CD8-positive, alpha-beta memory T cell (primary cell): ENCODE measurements at regions not wholly inside any gene's neighbourhood (a gene's known extent, or its start where the extent isn't known, plus 50 kb on each side); places are given as distances from the start of the nearest gene placed in this dataset.

Source experiments
- CTCF ChIA-PET: fragments of 350-600 bp; sonication (Branson Sonifier 250); formaldehyde crosslinking; loops from one replicate; lab custom pipeline; 2021; ENCODE audit warnings: antibody characterized with exemption; lab: Charles Lee
- POLR2A ChIA-PET: fragments of 350-600 bp; sonication (Branson Sonifier 250); formaldehyde crosslinking; loops from one replicate; lab custom pipeline; 2021; ENCODE audit warnings: antibody characterized with exemption; lab: Charles Lee
- DNase-seq, 5 donors: peaks; one replicate each; pipeline versions ENCODE4 v3.0.0 to v3.0.0-alpha.2; 2020 to 2022; ENCODE audit warnings: mixed read lengths in 1 of 5
- H3K27ac ChIP-seq: one replicate; pipeline ENCODE4 v1.7.0; 2013; ENCODE audit warnings: low read depth, mild to moderate bottlenecking, low read length, moderate library complexity
- H3K27me3 ChIP-seq: 2 replicates; pipeline ENCODE4 v1.7.0; 2013; ENCODE audit warnings: low read length, mild to moderate bottlenecking; ENCODE audit not compliant: insufficient read depth, poor library complexity, severe bottlenecking
- H3K36me3 ChIP-seq: 2 replicates; pipeline ENCODE4 v1.7.0; 2013; ENCODE audit warnings: mild to moderate bottlenecking, low read length, moderate library complexity; ENCODE audit not compliant: insufficient read depth
- H3K4me1 ChIP-seq: 2 replicates; pipeline ENCODE4 v1.7.0; 2013; ENCODE audit warnings: mild to moderate bottlenecking, low read length, moderate library complexity; ENCODE audit not compliant: insufficient read depth
- H3K4me3 ChIP-seq: 2 replicates; pipeline ENCODE4 v1.7.0; 2013; ENCODE audit warnings: mild to moderate bottlenecking, low read length
- H3K9me3 ChIP-seq: 2 replicates; pipeline ENCODE4 v1.7.0; 2013; ENCODE audit warnings: mild to moderate bottlenecking, low read length
- H3K27ac Mint-ChIP-seq, 8 donors: one replicate each; pipeline ENCODE4 v1.8.0; 2020 to 2021; ENCODE audit warnings: mixed read lengths in 8 of 8, mild to moderate bottlenecking in 6 of 8, inconsistent platforms in 3 of 8, moderate library complexity in 3 of 8
- H3K27me3 Mint-ChIP-seq, 2 donors: one replicate each; pipeline ENCODE4 v1.8.0; 2020 to 2021; ENCODE audit warnings: mixed read lengths in 2 of 2, mild to moderate bottlenecking in 1 of 2, moderate library complexity in 1 of 2
- H3K36me3 Mint-ChIP-seq, 3 donors: one replicate each; pipeline ENCODE4 v1.8.0; 2020 to 2021; ENCODE audit warnings: mixed read lengths in 3 of 3, inconsistent platforms in 1 of 3, mild to moderate bottlenecking in 1 of 3
- H3K4me1 Mint-ChIP-seq, 3 donors: one replicate each; pipeline ENCODE4 v1.8.0; 2020 to 2021; ENCODE audit warnings: mixed read lengths in 3 of 3, inconsistent platforms in 1 of 3, mild to moderate bottlenecking in 1 of 3
- H3K4me3 Mint-ChIP-seq, 7 donors: one replicate each; pipeline ENCODE4 v1.8.0; 2020 to 2021; ENCODE audit warnings: mixed read lengths in 7 of 7, mild to moderate bottlenecking in 6 of 7, moderate library complexity in 4 of 7, inconsistent platforms in 2 of 7
- H3K9me3 Mint-ChIP-seq, 5 donors: one replicate each; pipeline ENCODE4 v1.8.0; 2020 to 2022; ENCODE audit warnings: mixed read lengths in 5 of 5, mild to moderate bottlenecking in 3 of 5, moderate library complexity in 2 of 5, inconsistent platforms in 1 of 5

DNA sequence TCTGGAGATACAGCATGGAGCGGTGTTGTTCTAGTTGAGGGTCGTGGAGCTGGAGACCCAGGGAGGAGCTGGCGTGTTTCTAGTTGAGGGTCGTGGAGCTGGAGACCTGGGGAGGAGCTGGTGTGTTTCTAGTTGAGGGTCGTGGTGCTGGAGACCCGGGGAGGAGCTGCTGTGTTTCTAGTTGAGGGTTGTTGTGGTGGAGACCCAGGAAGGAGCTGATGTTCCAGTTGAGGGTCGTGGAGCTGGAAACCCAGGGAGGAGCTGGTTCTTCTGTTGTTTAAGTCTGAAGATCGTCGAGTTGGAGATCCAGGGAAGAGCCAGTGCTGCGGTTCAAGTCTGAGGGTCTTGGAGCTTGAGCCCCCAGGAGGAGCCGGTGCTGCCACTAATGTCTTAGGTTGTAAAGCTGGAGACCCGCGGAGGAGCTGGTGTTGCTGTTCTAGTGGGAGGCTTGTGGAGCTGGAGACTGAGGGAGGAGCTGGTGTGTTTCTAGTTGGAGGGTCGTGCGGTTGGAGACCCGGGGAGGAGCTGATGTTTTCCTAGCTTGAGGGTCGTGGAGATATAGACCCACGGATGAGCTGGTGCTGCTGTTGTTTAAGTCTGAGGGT, 155.3 kb downstream of the RTP5 start:
- H3K4me1 ChIP-seq: no peaks in the 10 kb centered on the region
- H3K36me3 Mint-ChIP-seq: peaks cover 10 to 25% (median 18%) of the 10 kb centered on the region in 3 donors
- H3K4me3 ChIP-seq: no peak overlapping the region
- no peaks in the 10 kb centered on the region for H3K9me3 ChIP-seq
- no peaks in the 10 kb centered on the region for H3K36me3 ChIP-seq
- ChIA-PET CTCF (interaction anchor here (0.9 kb wide), 1 partner anchor 74 kb away, joined by 4 read pairs; no protein-coding TSS in a partner anchor), POLR2A (no interaction called here)
- peaks cover 32 to 59% of the 10 kb centered on the region in 2 donors for H3K27me3 Mint-ChIP-seq
- DNase-seq: no peak
- H3K9me3 Mint-ChIP-seq: peaks cover 0 to 1% (median 0%) of the 10 kb centered on the region in 5 donors
- no peak overlapping the region for H3K27ac ChIP-seq
- no peaks in the 10 kb centered on the region for H3K27me3 ChIP-seq
- H3K4me1 Mint-ChIP-seq: peaks cover 20 to 22% (median 20%) of the 10 kb centered on the region in 3 donors
- peak overlapping the region in 1 of 8 donors; percentile 72 for H3K27ac Mint-ChIP-seq
- peak overlapping the region in 2 of 7 donors; percentile 6 to 21 for H3K4me3 Mint-ChIP-seq

DNA sequence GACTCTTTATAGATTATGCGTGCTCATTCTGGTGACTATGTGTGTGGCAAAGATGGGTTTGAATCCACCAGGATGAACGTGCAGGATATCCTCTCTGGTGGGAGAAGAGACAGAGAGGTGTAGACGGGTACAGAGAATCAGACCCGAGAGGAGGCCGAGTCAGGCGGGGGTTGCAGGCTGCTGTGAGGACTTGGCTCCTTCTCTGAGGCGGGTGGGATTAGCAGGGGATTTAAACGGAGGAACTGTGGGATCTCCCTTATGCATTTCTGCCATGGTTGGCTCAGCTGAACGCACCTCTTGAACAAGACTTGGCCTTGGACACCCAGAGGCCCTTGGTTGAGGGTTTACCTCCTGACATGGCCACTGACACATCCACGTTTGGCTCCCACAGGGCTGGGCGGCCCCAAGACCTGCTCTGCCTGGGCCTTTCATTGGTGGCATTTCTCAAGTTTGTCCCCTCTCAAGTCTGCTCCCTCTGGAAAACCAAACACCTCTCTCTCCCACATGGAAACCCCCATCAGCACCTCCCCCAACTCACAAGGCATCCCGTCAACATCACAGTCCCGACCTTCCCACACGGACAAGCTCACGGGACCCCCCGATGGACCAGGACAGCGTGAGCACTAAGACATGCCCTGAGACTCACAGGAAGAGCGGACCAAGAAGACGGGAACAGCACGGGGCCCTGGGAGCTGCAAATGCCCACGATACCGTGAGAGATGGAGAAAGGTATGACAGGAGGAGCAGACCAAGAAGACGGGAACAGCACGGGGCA, 158.3 kb downstream of the RTP5 start:
- Mint-ChIP-seq H3K27me3 (peaks cover 19 to 48% of the 10 kb centered on the region in 2 donors), H3K27ac (peak overlapping the region in 1 of 8 donors; percentile 33), H3K4me1 (peaks cover 40 to 49% (median 48%) of the 10 kb centered on the region in 3 donors), H3K4me3 (peak overlapping the region in 1 of 7 donors; percentile 25), H3K36me3 (peaks cover 10 to 24% (median 20%) of the 10 kb centered on the region in 3 donors), H3K9me3 (peaks cover 0 to 1% (median 0%) of the 10 kb centered on the region in 5 donors)
- Histone ChIP-seq H3K4me1 (peaks cover 28% of the 10 kb centered on the region), H3K27ac (no peak overlapping the region), H3K36me3 (no peaks in the 10 kb centered on the region), H3K9me3 (no peaks in the 10 kb centered on the region), H3K27me3 (no peaks in the 10 kb centered on the region), H3K4me3 (no peak overlapping the region)
- DNase-seq: no peak
- POLR2A ChIA-PET: no interaction called here
- CTCF ChIA-PET: no interaction called here

DNA sequence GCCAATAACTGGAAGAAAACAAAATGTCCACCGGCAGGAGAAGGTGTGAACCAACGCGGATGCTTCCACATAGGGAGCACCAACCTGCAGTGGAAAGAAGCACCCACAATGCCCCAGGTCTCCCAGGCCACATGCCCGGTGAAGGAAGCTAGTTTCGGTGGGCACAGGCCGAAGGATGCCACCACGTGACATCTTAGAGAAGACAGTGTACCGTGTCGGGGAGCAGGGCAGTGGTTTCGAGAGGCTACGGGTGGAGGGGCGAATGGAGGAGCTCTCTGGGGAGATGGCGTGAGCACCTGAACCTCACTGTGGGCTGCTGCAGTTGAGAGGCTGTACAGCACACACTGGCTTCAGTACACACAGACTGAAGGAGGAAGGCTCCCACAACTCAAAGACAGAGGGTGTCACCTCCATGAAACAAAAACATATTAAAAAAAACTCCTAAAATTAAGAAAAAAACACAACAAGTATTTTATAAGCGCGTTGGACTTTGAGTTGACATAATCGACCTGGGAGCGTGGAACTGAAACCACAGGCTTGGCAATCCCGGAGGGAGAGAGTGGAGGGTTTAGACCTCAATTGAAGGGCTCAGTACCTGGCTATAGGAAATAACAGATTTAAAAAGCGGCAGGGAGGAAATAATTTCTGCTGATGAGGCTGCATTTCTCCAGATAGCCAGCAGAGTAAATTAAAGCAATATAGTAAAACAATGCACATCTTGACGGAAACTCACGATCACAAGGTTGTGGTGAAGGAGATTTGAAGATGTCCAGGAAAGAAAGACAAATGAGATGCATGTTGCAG, 160.1 kb downstream of the RTP5 start:
- Mint-ChIP-seq H3K9me3 (no peaks in the 10 kb centered on the region), H3K4me3 (peak overlapping the region in 5 of 7 donors; percentile 20 to 92 (median 72)), H3K27me3 (peaks cover 14 to 47% of the 10 kb centered on the region in 2 donors), H3K4me1 (peaks cover 48 to 59% (median 59%) of the 10 kb centered on the region in 3 donors), H3K27ac (peak overlapping the region in 3 of 8 donors; percentile 27 to 81 (median 42)), H3K36me3 (peaks cover 6 to 17% (median 16%) of the 10 kb centered on the region in 3 donors)
- Histone ChIP-seq H3K4me3 (no peak overlapping the region), H3K4me1 (peaks cover 29% of the 10 kb centered on the region), H3K36me3 (no peaks in the 10 kb centered on the region), H3K27me3 (no peaks in the 10 kb centered on the region), H3K27ac (no peak overlapping the region), H3K9me3 (no peaks in the 10 kb centered on the region)
- ChIA-PET POLR2A (interaction anchor here (0.7 kb wide), 1 partner anchor 34 kb away, joined by 3 read pairs; no protein-coding TSS in a partner anchor), CTCF (interaction anchor here (2.7 kb wide), 1 partner anchor 8 kb away, joined by 15 read pairs; no protein-coding TSS in a partner anchor)
- no peak for DNase-seq

DNA sequence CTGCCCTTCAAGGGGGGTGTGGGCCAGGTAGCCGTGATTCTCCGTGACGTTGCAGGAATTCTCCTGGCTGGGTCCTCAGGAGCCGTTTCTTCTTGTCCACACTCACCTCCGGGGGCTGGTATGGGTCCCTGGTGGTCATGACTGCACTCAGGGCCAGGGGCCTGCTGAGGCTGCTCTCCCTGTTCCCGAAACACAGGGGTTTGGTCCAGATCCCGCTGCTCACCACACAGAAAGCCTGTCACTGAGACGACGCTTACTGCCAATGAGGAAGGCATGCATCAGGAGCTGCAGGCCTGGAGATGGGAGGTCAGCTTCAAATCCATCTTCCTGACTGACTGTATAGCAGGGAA, 160.7 kb downstream of the RTP5 start:
- no peaks in the 10 kb centered on the region for H3K36me3 ChIP-seq
- POLR2A ChIA-PET: interaction anchor here (0.7 kb wide), 1 partner anchor 35 kb away, joined by 3 read pairs; no protein-coding TSS in a partner anchor
- Mint-ChIP-seq H3K4me3 (peak overlapping the region in 6 of 7 donors; percentile 30 to 92 (median 80)), H3K27me3 (peaks cover 9 to 41% of the 10 kb centered on the region in 2 donors), H3K36me3 (peaks cover 4 to 11% (median 10%) of the 10 kb centered on the region in 3 donors), H3K9me3 (no peaks in the 10 kb centered on the region), H3K4me1 (peaks cover 48 to 59% (median 59%) of the 10 kb centered on the region in 3 donors), H3K27ac (peak overlapping the region in 6 of 8 donors; percentile 50 to 95 (median 71))
- no peaks in the 10 kb centered on the region for H3K27me3 ChIP-seq
- H3K9me3 ChIP-seq: no peaks in the 10 kb centered on the region
- no peak for DNase-seq
- H3K27ac ChIP-seq: no peak overlapping the region
- H3K4me3 ChIP-seq: no peak overlapping the region
- H3K4me1 ChIP-seq: peaks cover 29% of the 10 kb centered on the region
- CTCF ChIA-PET: interaction anchor here (2.7 kb wide), 1 partner anchor 9 kb away, joined by 15 read pairs; no protein-coding TSS in a partner anchor

DNA sequence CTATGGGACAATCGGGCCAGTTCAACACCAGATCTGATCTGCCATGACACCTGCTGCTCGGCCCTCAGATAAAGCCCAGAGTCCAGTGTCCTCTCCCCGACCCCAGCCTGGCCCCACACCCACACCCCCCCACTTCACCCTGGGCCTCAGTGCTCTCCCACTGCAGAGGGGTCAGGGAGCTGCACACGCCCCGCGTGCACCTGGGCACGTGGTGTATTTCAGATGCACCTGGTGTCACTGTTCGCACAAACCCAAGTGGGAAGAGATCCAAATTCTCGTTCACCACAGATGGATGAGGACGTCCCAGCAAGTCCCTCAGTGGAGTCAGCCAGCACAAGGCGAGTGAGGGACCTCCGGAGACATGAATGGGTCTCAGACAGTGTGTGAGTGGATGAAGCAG, 161.3 kb downstream of the RTP5 start:
- Histone ChIP-seq H3K36me3 (no peaks in the 10 kb centered on the region), H3K27me3 (no peaks in the 10 kb centered on the region), H3K4me1 (peaks cover 29% of the 10 kb centered on the region), H3K4me3 (peak overlapping the region; percentile 81), H3K27ac (no peak overlapping the region), H3K9me3 (no peaks in the 10 kb centered on the region)
- Mint-ChIP-seq H3K36me3 (peaks cover 4 to 9% (median 8%) of the 10 kb centered on the region in 3 donors), H3K27ac (peak overlapping the region in 7 of 8 donors; percentile 81 to 95 (median 92)), H3K9me3 (no peaks in the 10 kb centered on the region), H3K27me3 (peaks cover 8 to 39% of the 10 kb centered on the region in 2 donors), H3K4me3 (peak overlapping the region; percentile 87 to 92 (median 89)), H3K4me1 (peaks cover 48 to 59% (median 59%) of the 10 kb centered on the region in 3 donors)
- POLR2A ChIA-PET: interaction anchor here (0.7 kb wide), 1 partner anchor 36 kb away, joined by 3 read pairs; no protein-coding TSS in a partner anchor
- no peak for DNase-seq
- CTCF ChIA-PET: interaction anchor here (1.1 to 2.7 kb wide), 2 partner anchors 9 to 28 kb away, joined by 3 to 15 read pairs; no protein-coding TSS in a partner anchor

DNA sequence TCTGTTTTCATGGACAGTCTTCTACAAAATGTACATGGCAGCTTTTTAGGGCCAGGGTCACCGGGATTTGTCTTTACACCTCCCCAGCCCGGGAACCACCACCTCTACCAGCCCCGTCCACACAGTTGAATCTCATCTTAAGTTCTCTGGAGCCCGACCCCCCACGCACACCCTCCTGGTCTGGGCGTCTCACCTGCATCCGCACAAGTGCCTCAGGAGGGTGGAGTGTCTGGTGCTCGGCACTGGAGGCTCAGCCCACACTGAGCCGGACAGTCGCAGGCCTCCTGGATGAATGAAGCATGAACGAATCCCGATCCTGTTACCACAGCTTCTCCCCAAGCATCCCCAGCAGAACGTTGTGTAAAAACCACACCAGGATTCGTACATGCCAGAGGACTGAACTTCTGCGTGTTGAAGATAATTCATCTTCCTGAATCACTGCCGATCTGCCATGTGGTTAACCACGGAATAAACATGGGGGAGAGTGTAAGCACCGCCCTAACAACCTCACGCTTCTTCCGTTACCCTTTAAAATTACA, 162.0 kb downstream of the RTP5 start:
- peak overlapping the region; percentile 87 to 92 (median 89) for H3K4me3 Mint-ChIP-seq
- Histone ChIP-seq H3K9me3 (no peaks in the 10 kb centered on the region), H3K27me3 (peaks cover 2% of the 10 kb centered on the region), H3K36me3 (no peaks in the 10 kb centered on the region), H3K4me1 (peaks cover 29% of the 10 kb centered on the region), H3K4me3 (peak overlapping the region; percentile 81), H3K27ac (no peak overlapping the region)
- H3K4me1 Mint-ChIP-seq: peaks cover 48 to 59% (median 59%) of the 10 kb centered on the region in 3 donors
- H3K36me3 Mint-ChIP-seq: peaks cover 2 to 9% (median 4%) of the 10 kb centered on the region in 3 donors
- CTCF ChIA-PET: interaction anchor here (1.1 to 2.7 kb wide), 2 partner anchors 10 to 29 kb away, joined by 3 to 15 read pairs; no protein-coding TSS in a partner anchor
- POLR2A ChIA-PET: no interaction called here
- DNase-seq: peak; percentile 30 to 82 (median 78)
- peaks cover 13 to 38% of the 10 kb centered on the region in 2 donors for H3K27me3 Mint-ChIP-seq
- no peaks in the 10 kb centered on the region for H3K9me3 Mint-ChIP-seq
- H3K27ac Mint-ChIP-seq: peak overlapping the region; percentile 81 to 95 (median 92)
